CD8-positive, alpha-beta memory T cell (primary cell): ENCODE measurements at regions not wholly inside any gene's neighbourhood (a gene's known extent, or its start where the extent isn't known, plus 50 kb on each side); places are given as distances from the start of the nearest gene placed in this dataset.
"Not testable (repeated sequence)": the region's sequence is repeated elsewhere in the genome, so short reads cannot be mapped to it uniquely, and the experiment has no call there.

Experiments
- CTCF ChIA-PET: fragments of 350-600 bp; sonication (Branson Sonifier 250); formaldehyde crosslinking; loops from one replicate; lab custom pipeline; 2021; ENCODE audit warnings: antibody characterized with exemption; lab: Charles Lee
- POLR2A ChIA-PET: fragments of 350-600 bp; sonication (Branson Sonifier 250); formaldehyde crosslinking; loops from one replicate; lab custom pipeline; 2021; ENCODE audit warnings: antibody characterized with exemption; lab: Charles Lee
- DNase-seq, 5 donors: peaks; one replicate each; pipeline versions ENCODE4 v3.0.0 to v3.0.0-alpha.2; 2020 to 2022; ENCODE audit warnings: mixed read lengths in 1 of 5
- H3K27ac ChIP-seq: one replicate; pipeline ENCODE4 v1.7.0; 2013; ENCODE audit warnings: low read depth, mild to moderate bottlenecking, low read length, moderate library complexity
- H3K27me3 ChIP-seq: 2 replicates; pipeline ENCODE4 v1.7.0; 2013; ENCODE audit warnings: low read length, mild to moderate bottlenecking; ENCODE audit not compliant: insufficient read depth, poor library complexity, severe bottlenecking
- H3K36me3 ChIP-seq: 2 replicates; pipeline ENCODE4 v1.7.0; 2013; ENCODE audit warnings: mild to moderate bottlenecking, low read length, moderate library complexity; ENCODE audit not compliant: insufficient read depth
- H3K4me1 ChIP-seq: 2 replicates; pipeline ENCODE4 v1.7.0; 2013; ENCODE audit warnings: mild to moderate bottlenecking, low read length, moderate library complexity; ENCODE audit not compliant: insufficient read depth
- H3K4me3 ChIP-seq: 2 replicates; pipeline ENCODE4 v1.7.0; 2013; ENCODE audit warnings: mild to moderate bottlenecking, low read length
- H3K9me3 ChIP-seq: 2 replicates; pipeline ENCODE4 v1.7.0; 2013; ENCODE audit warnings: mild to moderate bottlenecking, low read length
- H3K27ac Mint-ChIP-seq, 8 donors: one replicate each; pipeline ENCODE4 v1.8.0; 2020 to 2021; ENCODE audit warnings: mixed read lengths in 8 of 8, mild to moderate bottlenecking in 6 of 8, inconsistent platforms in 3 of 8, moderate library complexity in 3 of 8
- H3K27me3 Mint-ChIP-seq, 2 donors: one replicate each; pipeline ENCODE4 v1.8.0; 2020 to 2021; ENCODE audit warnings: mixed read lengths in 2 of 2, mild to moderate bottlenecking in 1 of 2, moderate library complexity in 1 of 2
- H3K36me3 Mint-ChIP-seq, 3 donors: one replicate each; pipeline ENCODE4 v1.8.0; 2020 to 2021; ENCODE audit warnings: mixed read lengths in 3 of 3, inconsistent platforms in 1 of 3, mild to moderate bottlenecking in 1 of 3
- H3K4me1 Mint-ChIP-seq, 3 donors: one replicate each; pipeline ENCODE4 v1.8.0; 2020 to 2021; ENCODE audit warnings: mixed read lengths in 3 of 3, inconsistent platforms in 1 of 3, mild to moderate bottlenecking in 1 of 3
- H3K4me3 Mint-ChIP-seq, 7 donors: one replicate each; pipeline ENCODE4 v1.8.0; 2020 to 2021; ENCODE audit warnings: mixed read lengths in 7 of 7, mild to moderate bottlenecking in 6 of 7, moderate library complexity in 4 of 7, inconsistent platforms in 2 of 7
- H3K9me3 Mint-ChIP-seq, 5 donors: one replicate each; pipeline ENCODE4 v1.8.0; 2020 to 2022; ENCODE audit warnings: mixed read lengths in 5 of 5, mild to moderate bottlenecking in 3 of 5, moderate library complexity in 2 of 5, inconsistent platforms in 1 of 5

DNA sequence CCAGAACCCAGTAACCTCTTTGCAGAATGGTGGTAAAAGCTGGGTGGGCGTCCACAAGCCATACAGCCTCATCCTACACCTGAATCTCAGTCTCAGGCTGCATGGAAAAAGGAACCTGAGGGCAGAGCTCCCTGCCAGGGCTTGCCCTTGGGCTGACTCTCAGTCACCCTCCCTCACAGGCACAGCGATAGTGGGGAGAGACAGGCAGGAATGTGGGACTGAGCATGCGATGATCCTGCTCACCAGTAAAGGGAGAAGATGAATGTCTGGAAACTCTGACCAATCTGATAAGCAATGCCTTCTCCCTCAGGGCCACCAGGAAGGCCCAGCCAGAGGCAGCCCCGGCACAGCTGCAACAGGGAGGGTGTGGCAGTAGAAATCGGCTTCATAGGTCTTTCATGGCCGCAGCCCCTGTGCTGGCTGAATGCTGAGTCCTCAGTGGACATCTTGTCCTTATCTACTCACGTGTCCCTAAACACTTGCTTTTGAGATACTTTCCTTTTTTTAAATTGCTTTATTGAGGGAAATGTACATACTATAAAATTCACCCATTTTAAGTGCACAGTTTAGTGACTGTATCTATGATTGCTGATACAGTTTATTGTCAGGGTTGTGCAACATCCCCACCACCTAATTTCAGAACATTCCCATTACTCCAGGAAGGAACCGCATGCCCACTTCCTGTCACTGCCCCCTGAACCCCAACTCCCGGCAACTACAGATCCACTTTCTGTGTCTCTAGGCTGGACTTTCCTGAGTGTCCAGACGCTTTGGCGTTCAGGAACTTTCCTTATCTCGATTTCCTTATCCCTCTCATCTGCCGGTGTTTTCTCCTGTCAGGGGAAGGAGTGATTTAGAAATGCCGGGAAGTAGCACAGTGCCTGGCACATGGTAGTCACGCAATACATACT, 258.1 kb downstream of the PCNX1 start:
- Mint-ChIP-seq H3K27ac (no peak overlapping the region), H3K4me3 (no peak overlapping the region), H3K27me3 (peaks cover 0 to 4% of the 10 kb centered on the region in 2 donors), H3K36me3 (peaks cover 0 to 2% (median 0%) of the 10 kb centered on the region in 3 donors), H3K4me1 (peaks cover 14 to 19% (median 18%) of the 10 kb centered on the region in 3 donors), H3K9me3 (no peaks in the 10 kb centered on the region)
- Histone ChIP-seq H3K27ac (no peak overlapping the region), H3K4me1 (no peaks in the 10 kb centered on the region), H3K27me3 (no peaks in the 10 kb centered on the region), H3K9me3 (no peaks in the 10 kb centered on the region), H3K36me3 (no peaks in the 10 kb centered on the region), H3K4me3 (no peak overlapping the region)
- ChIA-PET CTCF (interaction anchor here (1.6 kb wide), 1 partner anchor 588 kb away, joined by 5 read pairs; no protein-coding TSS in a partner anchor), POLR2A (no interaction called here)
- DNase-seq: no peak

DNA sequence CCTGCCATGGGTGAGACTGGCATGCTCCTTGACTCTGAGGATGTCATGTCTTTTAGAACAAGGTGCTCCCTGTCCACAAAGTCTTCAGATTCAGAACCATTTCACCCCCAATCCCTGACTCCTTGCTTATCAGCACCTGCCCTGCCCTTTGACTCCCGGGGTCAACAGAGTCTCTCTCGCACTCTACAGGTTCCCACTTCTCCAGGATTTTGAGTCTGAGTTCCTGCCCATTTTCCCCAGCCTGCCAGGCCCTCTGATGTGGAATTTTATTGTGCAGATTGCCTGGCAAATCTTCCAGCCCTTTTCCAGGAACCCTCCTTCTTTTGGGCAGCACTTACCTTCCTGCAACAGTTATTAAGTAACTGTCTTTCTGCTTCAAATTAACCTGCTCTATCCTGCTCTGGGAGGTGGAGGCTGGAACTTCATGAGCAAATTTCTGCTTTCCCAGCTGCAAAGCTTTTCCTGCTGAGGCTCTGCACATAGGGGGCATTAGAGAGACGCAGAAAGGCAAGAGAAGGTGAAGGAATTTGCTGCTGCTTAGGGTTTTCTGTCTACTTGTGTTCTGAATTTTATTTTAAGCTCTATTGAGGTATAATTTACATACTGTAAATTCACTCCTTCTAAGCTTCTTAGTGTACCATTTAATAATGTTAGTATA, 259.1 kb downstream of the PCNX1 start:
- Mint-ChIP-seq H3K36me3 (no peaks in the 10 kb centered on the region), H3K9me3 (no peaks in the 10 kb centered on the region), H3K27ac (peak overlapping the region in 3 of 8 donors; percentile 5 to 35 (median 13)), H3K4me1 (peaks cover 14 to 19% (median 18%) of the 10 kb centered on the region in 3 donors), H3K27me3 (peaks cover 0 to 4% of the 10 kb centered on the region in 2 donors), H3K4me3 (no peak overlapping the region)
- Histone ChIP-seq H3K36me3 (no peaks in the 10 kb centered on the region), H3K4me1 (no peaks in the 10 kb centered on the region), H3K27ac (no peak overlapping the region), H3K4me3 (no peak overlapping the region), H3K27me3 (no peaks in the 10 kb centered on the region), H3K9me3 (no peaks in the 10 kb centered on the region)
- CTCF ChIA-PET: no interaction called here
- DNase-seq: peak in 1 of 5 donors; percentile 7
- POLR2A ChIA-PET: no interaction called here

DNA sequence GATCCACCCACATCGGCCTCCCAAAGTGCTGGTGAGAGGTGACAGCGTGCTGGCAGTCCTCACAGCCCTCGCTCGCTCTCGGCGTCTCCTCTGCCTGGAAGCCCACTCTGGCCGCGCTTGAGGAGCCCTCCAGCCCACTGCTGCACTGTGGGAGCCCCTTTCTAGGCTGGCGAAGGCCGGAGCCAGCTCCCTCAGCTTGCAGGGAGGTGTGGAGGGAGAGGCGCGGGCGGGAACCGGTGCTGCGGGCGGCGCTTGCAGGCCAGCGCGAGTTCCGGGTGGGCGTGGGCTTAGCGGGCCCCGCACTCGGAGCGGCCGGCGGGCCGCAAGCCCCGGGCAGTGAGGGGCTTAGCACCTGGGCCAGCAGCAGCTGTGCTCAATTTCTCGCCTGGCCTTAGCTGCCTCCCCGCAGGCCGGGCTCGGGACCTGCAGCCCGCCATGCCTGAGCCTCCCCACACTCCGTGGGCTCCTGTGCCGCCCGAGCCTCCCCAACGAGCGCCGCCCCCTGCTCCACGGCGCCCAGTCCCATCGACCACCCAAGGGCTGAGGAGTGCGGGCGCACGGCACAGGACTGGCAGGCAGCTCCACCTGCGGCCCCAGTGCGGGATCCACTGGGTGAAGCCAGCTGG, 260.2 kb downstream of the PCNX1 start:
- H3K27me3 Mint-ChIP-seq, POLR2A ChIA-PET, H3K4me1 ChIP-seq, H3K4me3 ChIP-seq, H3K27ac ChIP-seq, DNase-seq, H3K36me3 ChIP-seq, CTCF ChIA-PET, H3K36me3 Mint-ChIP-seq, H3K9me3 ChIP-seq, H3K27me3 ChIP-seq, H3K9me3 Mint-ChIP-seq: not testable (repeated sequence)
- peak overlapping the region in 2 of 7 donors; percentile 76 to 94 for H3K4me3 Mint-ChIP-seq
- H3K4me1 Mint-ChIP-seq: peaks cover 14 to 19% (median 18%) of the 10 kb centered on the region in 3 donors
- H3K27ac Mint-ChIP-seq: peak overlapping the region in 1 of 8 donors; percentile 22

DNA sequence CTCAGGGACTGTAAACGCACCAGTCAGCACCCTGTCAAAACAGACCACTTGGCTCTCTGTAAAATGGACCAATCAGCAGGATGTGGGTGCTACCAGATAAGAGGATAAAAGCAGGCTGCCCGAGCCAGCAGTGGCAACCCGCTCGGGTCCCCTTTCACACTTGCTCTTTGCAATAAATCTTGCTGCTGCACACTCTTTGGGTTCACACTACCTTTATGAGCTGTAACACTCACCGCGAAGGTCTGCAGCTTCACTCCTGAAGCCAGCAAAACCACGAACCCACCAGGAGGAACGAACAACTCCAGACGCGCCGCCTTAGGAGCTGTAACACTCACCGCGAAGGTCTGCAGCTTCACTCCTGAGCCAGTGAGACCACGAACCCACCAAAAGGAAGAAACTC, 260.9 kb downstream of the PCNX1 start:
- H3K36me3 ChIP-seq, H3K27me3 ChIP-seq, H3K4me1 ChIP-seq, H3K9me3 ChIP-seq, H3K27me3 Mint-ChIP-seq, POLR2A ChIA-PET, H3K27ac ChIP-seq, H3K9me3 Mint-ChIP-seq, H3K36me3 Mint-ChIP-seq, H3K4me3 ChIP-seq, CTCF ChIA-PET: not testable (repeated sequence)
- H3K4me3 Mint-ChIP-seq: peak overlapping the region; percentile 76 to 95 (median 90)
- DNase-seq: peak in 3 of 5 donors; percentile 2 to 56 (median 33)
- peaks cover 14 to 19% (median 18%) of the 10 kb centered on the region in 3 donors for H3K4me1 Mint-ChIP-seq
- peak overlapping the region; percentile 22 to 95 (median 84) for H3K27ac Mint-ChIP-seq

DNA sequence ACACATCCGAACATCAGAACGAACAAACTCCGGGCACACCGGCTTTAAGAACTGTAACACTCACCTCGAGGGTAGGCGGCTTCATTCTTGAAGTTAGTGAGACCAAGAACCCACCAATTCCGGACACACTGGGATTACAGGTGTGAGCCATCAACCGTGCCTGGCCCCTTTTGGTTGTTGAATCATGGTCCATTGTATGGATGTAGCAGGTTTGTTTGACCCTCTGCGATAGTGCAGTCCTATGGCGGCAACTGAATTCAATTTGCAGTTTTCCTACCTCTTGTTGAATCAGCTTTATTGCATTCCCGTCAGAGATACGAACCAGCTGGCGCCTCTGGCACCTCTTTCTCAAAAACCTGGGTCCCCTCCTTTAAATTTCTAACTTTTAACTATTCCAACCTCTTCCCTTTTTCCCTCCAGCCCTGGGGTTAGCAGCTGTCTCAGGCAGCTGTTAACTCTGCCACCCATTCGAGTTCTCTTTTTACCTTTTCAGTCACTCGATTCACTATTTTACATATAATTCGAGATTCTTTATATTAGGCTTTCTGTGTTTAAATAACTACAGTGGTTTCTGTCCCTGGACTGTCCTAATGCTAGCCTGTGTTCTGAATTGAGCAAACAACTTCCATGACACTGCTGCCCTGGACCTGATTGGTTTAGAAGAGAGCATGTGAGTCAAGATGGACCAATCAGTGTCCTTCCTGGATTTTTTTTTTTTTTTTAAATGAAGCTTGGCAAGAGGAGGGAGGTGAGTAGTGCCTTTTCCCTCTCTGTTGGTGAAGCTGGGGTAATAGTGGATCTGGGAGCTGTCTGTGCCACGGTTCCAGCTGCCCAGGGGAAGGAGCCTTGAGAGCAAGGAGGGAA, 261.5 kb downstream of the PCNX1 start:
- H3K27me3 ChIP-seq: no peaks in the 10 kb centered on the region
- H3K4me3 ChIP-seq: no peak overlapping the region
- no peak overlapping the region for H3K27ac ChIP-seq
- ChIA-PET POLR2A (interaction anchor here (1.7 kb wide), 1 partner anchor 152 kb away, joined by 7 read pairs; no protein-coding TSS in a partner anchor), CTCF (no interaction called here)
- Mint-ChIP-seq H3K36me3 (no peaks in the 10 kb centered on the region), H3K4me3 (peak overlapping the region; percentile 76 to 95 (median 90)), H3K27ac (peak overlapping the region; percentile 22 to 95 (median 84)), H3K27me3 (peaks cover 4% of the 10 kb centered on the region in 2 donors), H3K4me1 (peaks cover 13 to 19% (median 18%) of the 10 kb centered on the region in 3 donors), H3K9me3 (no peaks in the 10 kb centered on the region)
- DNase-seq: no peak
- no peaks in the 10 kb centered on the region for H3K9me3 ChIP-seq
- H3K4me1 ChIP-seq: no peaks in the 10 kb centered on the region
- no peaks in the 10 kb centered on the region for H3K36me3 ChIP-seq

DNA sequence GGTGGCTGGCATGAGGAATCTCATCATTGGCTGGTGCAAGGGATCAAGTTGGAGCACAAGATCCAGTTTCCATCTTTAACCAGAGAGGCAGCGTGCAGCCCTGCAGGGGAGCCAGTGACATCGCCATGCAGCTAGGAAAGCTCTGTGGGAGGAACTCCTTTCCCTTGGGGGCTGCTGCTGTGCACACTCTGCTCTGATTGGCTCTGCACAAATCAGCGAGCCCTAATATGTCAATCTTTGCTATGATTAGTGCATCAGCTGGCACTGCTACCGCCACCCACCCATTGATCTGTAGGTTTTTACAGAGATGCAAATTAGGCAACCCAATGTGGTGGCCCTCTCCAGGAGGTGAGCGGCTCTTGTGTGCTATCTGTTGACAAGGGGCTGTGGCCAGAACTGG, 262.6 kb downstream of the PCNX1 start:
- POLR2A ChIA-PET: interaction anchor here (1.7 kb wide), 1 partner anchor 151 kb away, joined by 7 read pairs; no protein-coding TSS in a partner anchor
- no peaks in the 10 kb centered on the region for H3K27me3 ChIP-seq

DNA sequence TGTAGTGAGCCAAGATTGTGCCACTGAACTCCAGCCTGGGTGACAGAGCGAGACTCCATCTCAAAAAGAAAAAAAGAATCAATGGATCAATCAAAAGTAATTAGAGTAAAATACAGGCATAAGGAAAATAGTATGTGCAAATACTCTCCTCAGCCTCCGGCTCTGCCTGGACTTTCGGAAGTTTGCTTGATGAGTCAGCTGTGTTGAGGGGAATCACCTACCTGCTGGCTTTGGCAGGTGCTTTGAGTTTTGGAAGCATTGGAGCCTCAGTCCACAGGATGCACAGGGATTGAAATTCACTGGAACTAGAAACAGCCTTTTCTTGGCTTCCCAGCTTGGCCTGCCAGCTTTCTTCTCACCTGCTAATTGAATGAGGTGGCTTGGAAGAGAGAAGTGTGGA, 268.2 kb downstream of the PCNX1 start:
- Mint-ChIP-seq H3K36me3 (no peaks in the 10 kb centered on the region), H3K27ac (no peak overlapping the region), H3K4me3 (no peak overlapping the region), H3K4me1 (no peaks in the 10 kb centered on the region), H3K27me3 (peaks cover 2 to 4% of the 10 kb centered on the region in 2 donors), H3K9me3 (no peaks in the 10 kb centered on the region)
- no peak for DNase-seq
- POLR2A ChIA-PET: no interaction called here
- CTCF ChIA-PET: no interaction called here
- no peak overlapping the region for H3K27ac ChIP-seq
- H3K27me3 ChIP-seq: no peaks in the 10 kb centered on the region
- H3K36me3 ChIP-seq: no peaks in the 10 kb centered on the region
- no peaks in the 10 kb centered on the region for H3K4me1 ChIP-seq
- no peak overlapping the region for H3K4me3 ChIP-seq
- no peaks in the 10 kb centered on the region for H3K9me3 ChIP-seq

More for the DNA sequence above, 262.6 kb downstream of the PCNX1 start:
- Mint-ChIP-seq H3K4me3 (peak overlapping the region in 4 of 7 donors; percentile 12 to 87 (median 50)), H3K36me3 (no peaks in the 10 kb centered on the region), H3K4me1 (peaks cover 12 to 19% (median 18%) of the 10 kb centered on the region in 3 donors), H3K27me3 (peaks cover 4% of the 10 kb centered on the region in 2 donors), H3K9me3 (no peaks in the 10 kb centered on the region), H3K27ac (peak overlapping the region in 1 of 8 donors; percentile 54)
- H3K36me3 ChIP-seq: no peaks in the 10 kb centered on the region
- no peak for DNase-seq
- CTCF ChIA-PET: no interaction called here
- no peaks in the 10 kb centered on the region for H3K4me1 ChIP-seq
- H3K9me3 ChIP-seq: no peaks in the 10 kb centered on the region
- no peak overlapping the region for H3K4me3 ChIP-seq
- H3K27ac ChIP-seq: no peak overlapping the region
